ENCODE measurements at regions not wholly inside any gene's neighbourhood (a gene's known extent, or its start where the extent isn't known, plus 50 kb on each side); places are given as distances from the start of the nearest gene placed in this dataset.

DNA sequence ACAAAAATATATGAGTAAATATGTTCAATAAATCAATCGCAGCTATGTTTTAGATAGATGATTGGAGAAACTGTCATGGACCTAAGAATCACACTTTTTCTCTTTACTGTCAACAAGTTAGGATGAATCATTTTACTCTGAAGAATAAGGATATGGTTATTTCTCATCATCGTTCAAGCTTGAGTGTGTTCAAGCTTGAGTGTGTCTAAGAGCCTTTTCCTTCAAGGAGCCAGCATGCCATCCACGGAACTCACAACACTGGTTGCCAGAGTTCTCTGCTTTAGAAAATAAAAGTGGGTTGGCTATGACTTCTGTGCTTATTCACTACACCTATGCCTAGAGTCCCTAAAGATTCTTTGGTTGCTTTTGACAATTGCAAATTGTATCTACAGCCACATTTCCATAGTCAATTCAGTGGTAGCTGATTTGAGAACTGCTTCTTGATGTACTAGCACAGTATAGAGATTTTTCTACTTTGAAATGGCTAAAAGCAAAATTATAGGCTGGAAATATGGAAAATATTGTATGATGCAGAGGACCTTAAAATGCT, 58.1 kb upstream of the SCEL start:
- TF ChIP-seq, protein P1, sequence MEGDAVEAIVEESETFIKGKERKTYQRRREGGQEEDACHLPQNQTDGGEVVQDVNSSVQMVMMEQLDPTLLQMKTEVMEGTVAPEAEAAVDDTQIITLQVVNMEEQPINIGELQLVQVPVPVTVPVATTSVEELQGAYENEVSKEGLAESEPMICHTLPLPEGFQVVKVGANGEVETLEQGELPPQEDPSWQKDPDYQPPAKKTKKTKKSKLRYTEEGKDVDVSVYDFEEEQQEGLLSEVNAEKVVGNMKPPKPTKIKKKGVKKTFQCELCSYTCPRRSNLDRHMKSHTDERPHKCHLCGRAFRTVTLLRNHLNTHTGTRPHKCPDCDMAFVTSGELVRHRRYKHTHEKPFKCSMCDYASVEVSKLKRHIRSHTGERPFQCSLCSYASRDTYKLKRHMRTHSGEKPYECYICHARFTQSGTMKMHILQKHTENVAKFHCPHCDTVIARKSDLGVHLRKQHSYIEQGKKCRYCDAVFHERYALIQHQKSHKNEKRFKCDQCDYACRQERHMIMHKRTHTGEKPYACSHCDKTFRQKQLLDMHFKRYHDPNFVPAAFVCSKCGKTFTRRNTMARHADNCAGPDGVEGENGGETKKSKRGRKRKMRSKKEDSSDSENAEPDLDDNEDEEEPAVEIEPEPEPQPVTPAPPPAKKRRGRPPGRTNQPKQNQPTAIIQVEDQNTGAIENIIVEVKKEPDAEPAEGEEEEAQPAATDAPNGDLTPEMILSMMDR (conservative IDR thresholded peaks at IDR 0.05; ENCODE audit: low read depth, low read length), result no peak
- no peak for TF ChIP-seq EZH2 (IDR thresholded peaks at IDR 0.05; ENCODE audit: low read length, unreplicated experiment)

Measured in PC-3 (cell line).